C4-2B (cell line): ENCODE measurements at regions not wholly inside any gene's neighbourhood (a gene's known extent, or its start where the extent isn't known, plus 50 kb on each side); places are given as distances from the start of the nearest gene placed in this dataset.

ENCODE experiments used
- H3K27ac ChIP-seq: fragments of 450-650 bp; 2 replicates; pipeline ENCODE4 v1.5.1; 2017
- ZFX ChIP-seq: fragments of 450-650 bp; IDR thresholded peaks from 2 replicates; pipeline ENCODE4 v1.6.1; 2017
- TF ChIP-seq, protein P1 (sequence below): fragments of 450-650 bp; conservative IDR thresholded peaks from 2 replicates; pipeline ENCODE4 v1.5.1; 2017; ENCODE audit warnings: mild to moderate bottlenecking

DNA sequence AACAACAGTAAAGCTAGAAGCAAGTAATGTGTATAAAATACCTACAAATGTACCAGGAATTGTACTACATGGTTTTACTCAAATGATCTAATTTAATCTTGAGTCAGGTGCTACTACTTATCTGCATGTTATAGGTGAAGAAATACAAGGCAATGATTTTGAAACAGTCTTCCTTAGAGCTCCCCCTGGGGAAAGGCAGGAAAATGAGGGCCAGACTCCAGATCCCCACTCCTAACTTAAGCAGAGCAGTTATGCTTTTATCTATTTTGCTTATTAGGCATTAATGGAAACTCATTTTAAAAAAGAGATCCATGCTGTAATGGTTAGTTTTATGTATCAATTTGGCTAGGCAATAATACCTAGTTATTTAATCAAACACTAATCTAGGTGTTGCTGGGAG lies 109.3 kb upstream of the CPSF6 start:
- no peak for TF ChIP-seq ZFX
- TF ChIP-seq, protein P1, sequence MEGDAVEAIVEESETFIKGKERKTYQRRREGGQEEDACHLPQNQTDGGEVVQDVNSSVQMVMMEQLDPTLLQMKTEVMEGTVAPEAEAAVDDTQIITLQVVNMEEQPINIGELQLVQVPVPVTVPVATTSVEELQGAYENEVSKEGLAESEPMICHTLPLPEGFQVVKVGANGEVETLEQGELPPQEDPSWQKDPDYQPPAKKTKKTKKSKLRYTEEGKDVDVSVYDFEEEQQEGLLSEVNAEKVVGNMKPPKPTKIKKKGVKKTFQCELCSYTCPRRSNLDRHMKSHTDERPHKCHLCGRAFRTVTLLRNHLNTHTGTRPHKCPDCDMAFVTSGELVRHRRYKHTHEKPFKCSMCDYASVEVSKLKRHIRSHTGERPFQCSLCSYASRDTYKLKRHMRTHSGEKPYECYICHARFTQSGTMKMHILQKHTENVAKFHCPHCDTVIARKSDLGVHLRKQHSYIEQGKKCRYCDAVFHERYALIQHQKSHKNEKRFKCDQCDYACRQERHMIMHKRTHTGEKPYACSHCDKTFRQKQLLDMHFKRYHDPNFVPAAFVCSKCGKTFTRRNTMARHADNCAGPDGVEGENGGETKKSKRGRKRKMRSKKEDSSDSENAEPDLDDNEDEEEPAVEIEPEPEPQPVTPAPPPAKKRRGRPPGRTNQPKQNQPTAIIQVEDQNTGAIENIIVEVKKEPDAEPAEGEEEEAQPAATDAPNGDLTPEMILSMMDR = peak; percentile 51
- H3K27ac ChIP-seq = no peak overlapping the region

DNA sequence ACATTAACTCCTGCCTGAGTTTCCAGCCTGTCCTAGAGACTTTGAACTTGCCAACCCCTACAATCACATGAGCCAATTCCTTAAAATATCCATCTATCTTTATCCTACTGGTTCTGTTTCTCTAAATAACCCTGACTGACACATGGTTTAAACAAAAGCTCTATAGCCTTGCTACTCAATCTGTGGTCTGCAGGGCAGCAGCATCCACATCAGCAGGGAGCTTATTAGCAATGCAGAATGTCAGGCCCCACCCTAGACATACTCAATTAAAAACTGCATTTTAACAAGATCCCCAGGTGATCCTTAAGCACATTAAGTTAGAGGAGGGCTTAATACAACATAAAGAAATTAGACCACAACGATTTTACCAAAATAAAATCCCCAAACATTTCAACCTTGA lies 108.3 kb upstream of the CPSF6 start:
- TF ChIP-seq, protein P1 = no peak
- no peak for TF ChIP-seq ZFX
- H3K27ac ChIP-seq = no peak overlapping the region

DNA sequence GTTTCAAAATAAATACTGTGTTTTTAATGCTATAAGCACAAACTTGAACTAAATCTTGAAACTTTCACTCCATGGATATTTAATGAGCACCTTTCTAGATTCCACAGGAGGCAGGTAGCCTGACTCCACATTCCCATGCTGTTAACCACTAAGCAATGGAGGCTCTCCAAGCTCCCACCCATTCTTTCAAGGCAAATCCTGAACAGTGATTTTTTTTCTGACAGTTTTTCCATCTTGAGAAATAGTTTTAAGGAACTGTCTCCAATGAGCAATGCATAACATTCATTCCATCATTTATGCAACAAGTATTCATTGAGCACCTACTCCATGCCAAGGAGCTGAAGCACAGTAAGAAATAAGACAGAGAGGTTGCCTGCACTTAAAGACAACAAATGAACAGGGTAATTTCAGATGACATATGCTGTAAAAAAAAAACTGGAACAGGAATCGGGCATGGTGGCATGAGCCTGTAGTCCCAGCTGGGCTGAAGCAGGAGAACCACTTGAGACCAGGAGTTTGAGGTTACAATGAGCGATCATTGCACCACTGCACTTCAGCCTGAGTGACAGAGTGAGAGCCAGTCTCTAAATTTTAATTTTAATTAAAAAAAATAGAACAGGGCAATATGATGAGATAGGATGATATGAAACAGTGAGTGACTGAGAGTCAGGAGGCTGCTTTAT lies 102.3 kb upstream of the CPSF6 start:
- TF ChIP-seq ZFX = no peak
- TF ChIP-seq, protein P1 = no peak
- no peak overlapping the region for H3K27ac ChIP-seq

DNA sequence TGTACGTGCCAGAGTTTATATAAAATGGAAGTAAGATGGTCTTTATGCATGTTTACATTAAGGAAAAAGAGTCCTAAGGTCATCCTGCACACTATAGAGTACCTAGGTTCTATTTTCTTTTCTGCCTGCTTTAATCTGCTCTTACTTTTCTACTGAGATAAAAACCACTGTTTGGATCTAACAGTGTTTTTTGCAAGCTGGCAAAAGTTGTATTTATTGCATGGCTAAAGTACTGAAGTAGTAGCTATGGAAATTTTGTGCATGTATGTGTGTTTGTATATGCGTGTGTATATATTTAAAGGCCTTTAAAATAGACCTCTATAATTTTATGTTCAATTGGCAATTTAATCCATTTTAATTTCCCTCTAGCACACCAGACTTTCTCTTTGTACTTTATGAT lies 98.3 kb upstream of the CPSF6 start:
- TF ChIP-seq, protein P1 = no peak
- no peak for TF ChIP-seq ZFX
- H3K27ac ChIP-seq = no peak overlapping the region

GRCh38 chr12:69149270-69149669 lies 90.1 kb upstream of the CPSF6 start:
- TF ChIP-seq, protein P1 = no peak
- TF ChIP-seq ZFX = no peak
- no peak overlapping the region for H3K27ac ChIP-seq

- no peak for TF ChIP-seq ZFX
- TF ChIP-seq, protein P1 = no peak
- no peak overlapping the region for H3K27ac ChIP-seq
These were observed 89.1 kb upstream of the CPSF6 start for GRCh38 chr12:69150083-69150795.

DNA sequence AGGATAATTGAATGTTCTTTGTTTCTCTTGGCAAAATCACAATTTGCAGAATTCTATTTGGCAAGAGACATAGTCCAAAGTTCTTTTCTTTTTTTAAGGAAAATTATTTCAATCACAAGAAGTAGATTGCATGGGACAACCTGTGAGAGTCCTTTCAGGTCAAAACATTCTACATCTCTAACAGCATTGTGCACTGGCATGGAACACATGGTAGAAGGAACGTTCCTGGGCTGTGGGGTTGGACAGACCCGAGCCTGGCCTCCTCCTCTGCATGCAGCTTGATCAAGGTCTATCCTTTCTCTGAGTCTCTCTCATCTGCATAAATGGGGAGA lies 88.6 kb upstream of the CPSF6 start:
- H3K27ac ChIP-seq = no peak overlapping the region
- TF ChIP-seq, protein P1 = no peak
- TF ChIP-seq ZFX = no peak
